ENCODE measurements at regions not wholly inside any gene's neighbourhood (a gene's known extent, or its start where the extent isn't known, plus 50 kb on each side); places are given as distances from the start of the nearest gene placed in this dataset.
"Not testable (repeated sequence)": the region's sequence is repeated elsewhere in the genome, so short reads cannot be mapped to it uniquely, and the experiment has no call there.

DNA sequence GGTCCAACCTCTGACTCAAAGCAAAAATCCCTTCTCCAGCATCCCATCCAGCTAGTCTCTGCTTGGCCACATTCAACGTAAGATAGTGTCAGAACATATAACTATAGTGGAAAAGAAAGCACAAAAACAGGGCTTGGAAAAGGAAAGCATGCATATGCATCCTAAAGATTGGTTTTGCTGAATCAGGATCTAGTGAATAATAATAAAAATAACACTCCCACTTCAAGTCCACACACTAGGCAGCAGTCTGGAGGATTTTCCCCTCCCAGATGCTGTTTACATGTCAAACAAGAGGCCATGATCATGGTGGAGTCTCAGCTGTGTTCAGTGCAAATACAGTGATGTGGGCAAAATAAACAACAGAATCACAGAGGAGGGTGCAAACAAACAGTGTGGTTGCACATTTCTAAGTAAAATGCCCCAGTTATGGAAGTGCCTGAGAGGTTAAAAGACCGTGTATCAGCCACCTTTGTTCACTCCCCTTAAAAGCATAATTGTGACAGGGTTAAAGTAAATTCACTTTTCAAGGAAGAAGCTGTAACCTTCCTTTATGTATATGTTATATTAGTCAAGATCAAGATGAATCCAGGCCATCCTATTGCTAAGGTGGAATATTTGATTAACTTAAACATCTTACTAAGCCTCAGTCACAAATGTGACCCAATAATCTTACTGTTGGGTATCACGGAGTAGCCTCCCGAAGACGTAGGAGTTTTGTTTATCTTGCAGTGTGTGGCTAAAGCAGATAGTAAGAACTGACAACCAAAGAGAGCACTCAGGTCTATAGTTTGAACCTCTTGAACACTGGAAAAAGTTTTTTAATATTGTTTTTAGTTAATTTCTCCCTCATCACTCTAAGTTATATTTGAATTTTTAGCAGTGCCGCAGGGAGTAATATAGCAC is 424.5 kb downstream of the SOX2 start:
- DNase-seq, result no peak

DNA sequence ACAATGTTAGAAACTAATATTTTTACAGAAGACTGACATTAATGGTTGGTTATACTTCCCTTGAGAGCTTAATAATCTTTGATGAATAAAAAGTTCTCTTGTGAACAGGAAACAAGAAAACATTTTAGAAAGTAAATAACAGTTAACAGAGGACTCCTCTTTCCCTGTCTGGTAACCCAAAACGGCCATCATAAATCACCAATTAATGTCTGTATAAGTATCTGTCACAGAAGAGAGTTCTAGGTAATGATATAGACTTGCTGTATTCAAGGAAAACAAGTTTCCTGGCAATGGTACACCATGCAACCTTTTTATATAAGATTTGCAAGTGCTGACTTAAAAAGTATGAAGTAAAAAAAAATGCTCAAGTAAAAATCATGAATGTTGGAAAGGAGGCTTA is 426.7 kb downstream of the SOX2 start:
- DNase-seq, result no peak

DNA sequence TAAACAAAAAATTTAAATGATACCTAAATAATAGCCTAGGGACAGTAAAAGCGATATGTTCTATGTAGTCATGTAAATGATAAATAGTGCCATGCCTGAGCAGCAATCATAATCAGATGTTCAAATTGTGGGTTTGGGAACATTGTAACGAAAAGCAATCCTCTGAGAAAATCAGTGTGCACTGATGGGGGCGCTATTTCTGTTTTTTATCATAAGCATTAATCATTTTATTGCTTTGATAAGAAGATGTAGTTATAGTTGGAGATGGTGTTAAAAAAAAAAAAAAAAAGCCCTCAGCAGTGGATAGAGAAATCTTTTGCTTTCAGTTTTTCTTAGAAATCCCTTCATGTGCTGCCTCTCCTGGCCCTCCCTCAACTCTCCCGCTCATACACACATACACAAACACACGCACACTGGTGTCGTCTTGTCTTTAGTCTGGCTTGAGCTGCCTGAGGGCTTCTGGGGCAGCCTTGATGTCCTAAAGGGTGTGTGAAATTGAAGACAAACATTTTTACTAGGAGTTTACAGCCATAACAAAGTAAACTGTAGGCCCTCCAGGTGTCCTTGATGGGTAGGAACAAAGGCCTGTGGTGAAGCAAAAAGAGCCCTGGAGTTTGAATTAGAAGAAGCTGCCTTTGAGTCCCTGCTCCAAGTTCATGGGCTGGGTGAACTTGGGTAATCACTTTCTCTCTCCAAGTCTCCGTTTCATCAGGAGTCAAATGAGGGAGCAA is 428.1 kb downstream of the SOX2 start:
- no peak for DNase-seq

DNA sequence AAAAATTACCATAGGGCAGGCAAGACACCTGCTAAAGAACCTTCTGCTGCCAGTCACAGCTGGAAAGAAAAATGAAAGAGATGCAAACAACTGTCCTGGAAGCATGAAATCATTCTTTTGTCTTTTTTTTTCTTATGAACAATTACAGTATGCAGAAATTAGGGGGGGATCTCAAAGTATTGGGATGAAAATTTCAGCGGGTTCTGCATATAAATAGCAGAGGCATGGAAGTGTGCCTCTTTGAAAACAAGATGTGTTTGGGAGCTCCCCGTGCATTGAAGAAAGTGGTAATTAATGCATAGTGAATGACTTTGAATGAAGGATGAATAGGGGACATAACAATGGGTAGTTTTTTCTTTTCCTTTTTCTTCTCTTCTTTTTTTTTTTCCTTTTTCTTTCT is 431.2 kb downstream of the SOX2 start:
- DNase-seq, result no peak

DNA sequence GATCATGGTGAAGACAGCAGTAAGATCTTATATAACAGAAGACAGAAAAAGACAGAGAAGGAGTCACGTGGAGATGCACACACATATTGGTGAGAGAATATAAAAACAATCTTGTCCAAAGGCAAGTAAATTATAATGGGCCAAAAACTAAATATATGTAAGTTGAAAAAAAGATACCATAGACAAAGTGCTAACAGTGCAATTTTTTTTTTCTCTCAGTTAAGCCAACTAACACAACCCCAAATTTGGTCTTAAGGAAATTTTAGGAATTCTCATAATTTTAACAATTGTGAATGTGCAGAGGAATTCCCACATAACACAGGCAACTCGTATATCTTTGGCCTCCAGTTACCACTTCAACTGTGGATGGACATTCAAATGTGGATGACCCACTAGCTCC is 432.2 kb downstream of the SOX2 start:
- DNase-seq, result no peak

DNA sequence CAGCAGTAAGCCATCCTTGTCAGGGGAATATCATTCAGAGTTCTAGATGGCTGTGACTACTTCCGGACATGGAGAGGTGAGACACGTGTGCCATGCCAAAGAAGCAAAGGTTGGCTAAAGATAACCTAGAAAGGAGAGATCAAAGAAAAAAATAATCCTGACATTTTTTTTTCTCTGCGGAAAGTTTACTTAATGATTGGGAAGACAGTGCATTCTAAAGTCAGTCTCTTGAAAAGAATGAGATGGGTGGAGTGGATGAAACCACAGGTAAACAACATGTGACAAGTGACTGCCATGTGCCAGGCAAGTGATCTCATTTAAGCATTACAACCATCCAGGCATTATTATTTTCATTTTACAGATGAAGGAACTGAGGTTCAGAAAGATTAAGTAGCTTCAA is 436.6 kb downstream of the SOX2 start:
- DNase-seq, result no peak

DNA sequence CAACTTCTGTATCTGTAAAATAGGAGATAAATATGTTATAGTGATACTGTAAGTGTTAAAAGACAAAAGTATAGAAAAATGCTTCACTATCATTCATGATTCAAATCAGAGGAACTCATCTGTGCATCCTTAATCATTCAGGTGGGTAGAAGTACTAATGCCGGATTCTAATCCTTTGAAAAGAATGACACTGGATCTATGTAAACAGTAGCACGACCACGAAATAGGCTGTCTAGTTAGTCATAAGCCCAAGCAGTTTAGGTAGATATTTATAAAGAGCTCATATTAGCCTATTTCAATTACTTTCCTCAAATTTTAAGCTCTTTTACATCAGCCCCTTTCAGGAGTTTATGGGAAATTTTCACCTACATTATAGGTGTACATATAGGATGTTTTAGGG is 437.9 kb downstream of the SOX2 start:
- no peak for DNase-seq

DNA sequence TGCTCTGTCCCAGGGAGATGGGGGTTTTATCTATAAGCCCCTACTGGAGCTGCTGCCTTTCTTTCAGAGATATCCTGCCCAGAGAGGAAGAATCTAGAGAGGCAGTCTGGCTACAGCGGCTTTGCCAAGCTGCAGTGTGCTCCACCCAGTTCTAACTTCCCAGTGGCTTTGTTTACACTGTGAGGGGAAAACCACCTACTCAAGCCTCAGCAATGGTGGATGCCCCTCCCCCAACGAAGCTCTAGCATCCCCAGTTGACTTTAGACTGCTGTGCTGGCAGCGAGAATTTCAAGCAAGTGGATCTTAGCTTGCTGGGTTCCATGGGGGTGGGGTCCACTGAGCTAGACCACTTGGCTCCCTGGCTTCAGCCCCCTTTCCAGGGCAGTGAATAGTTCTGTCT is 444.6 kb downstream of the SOX2 start:
- DNase-seq, result not testable (repeated sequence)

DNA sequence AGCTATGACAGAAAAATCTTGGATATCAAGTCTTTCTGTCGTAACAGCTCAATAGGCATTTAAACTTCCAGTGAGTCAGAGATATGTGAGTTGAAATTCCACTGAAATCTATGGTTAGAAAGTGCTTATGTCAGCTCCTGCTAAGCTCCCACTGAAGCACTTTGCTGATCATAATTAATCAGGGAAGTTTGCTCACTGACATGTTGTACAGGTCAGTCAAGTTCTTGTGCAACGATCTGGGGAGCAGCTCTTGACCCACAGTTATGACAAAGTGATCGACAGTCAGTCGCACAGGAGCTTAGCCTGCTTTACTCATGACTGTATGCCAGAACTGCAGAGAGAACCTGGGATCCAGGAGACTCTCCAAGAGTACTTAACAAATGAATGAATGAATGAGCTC is 453.5 kb downstream of the SOX2 start:
- DNase-seq, result no peak

DNA sequence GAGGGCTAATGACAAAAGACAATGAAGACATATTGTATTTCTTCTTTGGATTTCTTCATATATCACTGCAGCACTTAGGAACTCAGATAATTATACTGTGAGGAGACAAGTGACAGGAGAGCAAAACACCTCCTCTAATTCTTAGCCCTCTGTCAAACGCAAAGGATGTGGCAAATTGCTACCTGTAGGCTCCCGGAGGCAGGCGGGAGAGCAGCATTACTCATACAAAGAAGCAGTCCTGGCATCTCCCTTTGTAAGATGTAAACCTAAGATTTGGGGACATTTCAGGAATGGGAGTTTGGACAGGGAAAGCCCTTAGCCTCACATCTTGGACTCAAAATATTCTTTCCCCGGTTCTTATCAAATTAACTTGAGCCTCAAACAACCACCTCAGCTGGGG is 460.8 kb downstream of the SOX2 start:
- no peak for DNase-seq

DNA sequence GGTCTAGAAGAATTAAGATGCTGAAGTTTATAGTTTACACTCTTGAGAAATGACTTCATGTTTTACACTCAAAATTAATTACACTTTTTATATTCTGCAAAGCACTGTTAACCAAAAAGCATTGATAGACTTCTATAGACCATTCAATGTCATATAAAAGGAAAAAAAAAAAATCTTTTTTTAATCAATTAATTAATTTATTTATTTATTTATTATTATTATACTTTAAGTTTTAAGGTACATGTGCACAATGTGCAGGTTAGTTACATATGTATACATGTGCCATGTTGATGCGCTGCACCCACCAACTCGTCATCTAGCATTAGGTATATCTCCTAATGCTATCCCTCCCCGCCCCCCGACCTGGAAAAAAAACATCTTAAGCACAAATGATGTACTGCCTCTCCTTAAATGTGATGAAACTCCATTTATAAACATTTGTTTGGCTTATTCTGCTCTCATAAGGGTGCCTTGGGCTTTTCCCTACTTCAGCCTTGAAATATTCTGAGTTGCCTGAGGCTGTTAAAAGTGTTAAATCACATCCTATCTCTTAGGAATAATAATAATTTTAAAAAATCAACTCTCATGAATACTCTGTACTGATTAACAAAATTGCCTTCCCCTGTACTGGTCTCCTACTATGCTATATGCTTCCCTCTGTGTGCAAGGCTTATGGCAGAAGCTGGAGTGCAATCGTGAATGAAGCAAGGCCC is 466.9 kb downstream of the SOX2 start:
- DNase-seq, result no peak

DNA sequence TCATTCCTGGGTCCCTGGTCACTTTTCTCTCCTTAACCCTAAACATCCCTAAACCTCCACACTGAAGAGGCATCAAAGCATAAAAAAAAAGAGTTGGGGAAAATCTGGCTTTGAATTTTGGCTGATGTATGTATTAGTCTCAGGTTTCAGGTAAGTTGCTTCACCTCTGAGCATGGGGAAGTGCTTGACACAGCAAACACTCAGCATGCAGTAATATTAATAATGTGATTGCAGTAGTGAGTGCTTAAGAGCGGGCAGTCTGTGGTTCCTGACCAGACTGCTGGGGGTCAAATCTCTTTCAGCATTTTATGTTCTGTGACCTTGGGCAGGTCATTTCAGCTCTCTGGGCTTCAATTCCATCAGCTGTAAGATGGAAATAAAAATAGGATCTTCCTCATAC is 467.9 kb downstream of the SOX2 start:
- no peak for DNase-seq

DNA sequence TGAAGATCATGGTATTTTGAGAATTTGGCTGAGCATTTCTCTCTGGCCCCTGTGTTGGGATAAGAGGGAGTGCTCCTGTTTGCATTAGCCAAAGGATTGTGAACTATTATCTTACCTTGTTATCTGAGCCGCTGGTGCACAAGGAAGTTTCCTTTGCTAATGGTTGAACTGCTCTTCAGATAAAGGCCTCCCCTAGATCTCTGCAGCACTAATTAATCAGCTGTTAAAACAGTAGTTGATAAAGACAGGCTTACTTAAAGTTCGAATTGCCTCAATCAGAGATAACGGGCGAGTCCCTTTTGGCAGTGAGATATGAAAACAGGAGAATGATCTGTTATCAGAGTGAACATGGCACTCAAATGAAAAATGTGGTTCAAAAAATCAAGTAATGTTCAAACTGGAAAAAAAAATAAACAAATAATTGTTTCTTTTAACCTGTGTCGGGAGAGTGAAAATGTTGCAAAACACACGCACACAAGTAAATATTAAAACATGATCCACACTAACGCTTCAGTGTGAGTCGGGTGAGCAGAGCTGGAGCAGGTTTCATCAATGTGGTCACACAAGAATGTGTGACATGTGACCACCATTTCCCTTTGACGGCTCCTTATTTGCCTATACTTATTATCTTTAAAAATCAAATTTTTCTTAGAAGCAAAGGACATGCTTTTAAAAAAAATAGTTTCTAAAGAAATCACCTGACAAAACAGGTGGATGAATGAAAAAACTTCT is 469.1 kb downstream of the SOX2 start:
- no peak for DNase-seq

DNA sequence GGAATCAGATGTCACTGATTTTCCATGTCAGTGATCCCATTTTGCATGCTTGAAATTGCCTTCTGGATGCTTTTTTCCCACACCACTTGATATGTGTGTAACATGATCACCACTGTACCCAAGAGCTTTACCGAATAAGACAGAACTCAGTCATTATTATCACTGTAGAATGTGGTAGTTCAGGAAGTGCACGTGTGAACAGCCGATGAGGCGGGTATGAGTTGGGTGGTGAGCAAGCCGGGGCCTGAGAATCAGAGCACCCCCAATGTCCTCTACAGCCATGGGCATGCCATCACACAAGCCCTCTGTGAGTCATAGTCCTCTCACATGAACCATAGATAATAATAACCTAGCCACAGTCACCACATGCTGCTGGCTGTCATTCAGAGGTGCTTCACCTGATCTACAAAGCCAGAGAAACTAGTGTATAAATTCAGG is 470.8 kb downstream of the SOX2 start:
- no peak for DNase-seq

DNA sequence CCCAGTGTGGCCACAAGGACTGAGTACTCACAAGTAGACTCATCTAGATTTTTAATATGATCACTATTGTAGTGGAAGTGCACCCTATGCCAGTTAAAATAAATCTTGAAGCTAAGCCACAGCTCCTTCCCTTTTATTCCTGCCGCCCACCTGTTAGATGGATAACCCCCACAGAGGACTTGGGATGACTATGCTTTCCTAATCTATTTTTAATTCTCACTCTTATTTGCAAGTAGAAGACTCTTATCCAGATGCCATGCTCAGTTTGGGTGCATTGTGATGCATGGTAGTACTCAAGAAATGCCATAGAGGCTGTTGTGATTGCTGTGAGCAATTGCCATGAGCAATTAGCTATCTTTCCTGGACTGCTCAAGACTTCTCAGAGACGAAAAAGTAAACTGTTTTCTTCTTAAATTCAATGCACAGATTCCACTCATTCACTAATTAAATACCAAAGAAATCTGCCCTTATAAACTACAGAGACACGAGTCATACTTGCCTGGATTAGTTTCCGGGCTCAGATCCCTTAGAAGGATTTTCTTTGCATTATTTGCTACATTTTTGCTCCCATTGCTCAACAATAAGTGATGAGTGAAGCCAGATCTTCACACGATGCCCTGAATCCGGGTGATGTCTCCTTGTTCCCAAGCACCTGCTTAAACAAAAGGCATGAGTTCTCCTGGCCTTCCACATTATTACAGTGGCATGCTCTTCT is 472.1 kb downstream of the SOX2 start:
- DNase-seq, result no peak

DNA sequence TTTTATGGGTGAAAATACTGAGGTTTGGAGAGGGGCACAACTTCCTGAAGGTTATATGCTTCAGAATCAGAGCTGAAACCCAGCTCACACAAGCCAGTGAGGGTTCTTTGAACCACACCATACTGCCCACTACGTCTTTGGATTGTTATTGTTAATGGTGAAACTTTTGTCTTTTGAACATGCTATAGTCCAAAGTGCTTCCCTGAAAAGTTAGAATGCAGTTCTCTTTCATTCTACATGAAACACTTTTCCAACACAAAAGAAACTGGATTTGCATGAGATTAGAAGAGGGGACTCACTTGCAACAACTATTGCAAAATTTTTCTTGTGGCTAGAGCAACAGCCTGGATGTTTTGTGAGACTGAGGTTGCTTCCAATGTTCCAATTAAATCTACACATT is 473.6 kb downstream of the SOX2 start:
- DNase-seq, result no peak

DNA sequence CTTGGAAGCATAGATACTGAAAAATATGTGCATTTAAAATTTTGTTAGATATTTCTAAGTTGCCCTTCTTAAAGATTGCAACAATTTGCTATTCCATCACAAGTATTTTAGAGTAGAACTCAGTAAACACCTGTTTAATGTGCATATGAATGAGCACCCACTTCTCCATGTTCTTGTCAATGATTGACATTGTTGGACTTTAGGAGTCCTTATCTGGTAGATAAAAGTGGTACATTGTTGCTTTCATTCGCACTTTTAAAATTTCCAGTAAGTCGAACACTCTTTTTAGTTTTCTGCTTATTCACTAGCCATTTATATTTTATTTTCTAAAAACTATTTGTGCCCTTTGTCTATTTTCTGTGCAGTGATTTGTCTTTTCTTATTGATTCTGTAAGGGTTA is 478.3 kb downstream of the SOX2 start:
- DNase-seq, result no peak

DNA sequence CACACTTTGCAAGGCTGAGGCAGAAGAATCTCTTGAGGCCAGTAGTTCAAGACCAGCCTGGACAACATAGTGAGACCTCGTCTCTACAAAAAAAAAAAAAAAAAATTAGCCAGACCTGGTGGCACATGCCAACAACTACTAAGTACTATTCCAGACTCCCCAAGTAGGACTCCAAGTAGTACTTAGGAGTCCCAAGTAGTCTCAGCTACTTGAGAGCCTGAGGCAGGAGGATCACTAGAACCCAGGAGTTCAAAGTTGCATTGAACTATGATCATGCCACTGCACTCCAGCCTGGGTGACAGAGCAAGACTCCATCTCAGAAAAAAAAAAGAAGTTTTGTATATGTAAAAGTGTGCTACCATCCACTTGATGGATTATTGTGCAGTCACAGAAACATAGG is 486.6 kb downstream of the SOX2 start:
- no peak for DNase-seq

DNA sequence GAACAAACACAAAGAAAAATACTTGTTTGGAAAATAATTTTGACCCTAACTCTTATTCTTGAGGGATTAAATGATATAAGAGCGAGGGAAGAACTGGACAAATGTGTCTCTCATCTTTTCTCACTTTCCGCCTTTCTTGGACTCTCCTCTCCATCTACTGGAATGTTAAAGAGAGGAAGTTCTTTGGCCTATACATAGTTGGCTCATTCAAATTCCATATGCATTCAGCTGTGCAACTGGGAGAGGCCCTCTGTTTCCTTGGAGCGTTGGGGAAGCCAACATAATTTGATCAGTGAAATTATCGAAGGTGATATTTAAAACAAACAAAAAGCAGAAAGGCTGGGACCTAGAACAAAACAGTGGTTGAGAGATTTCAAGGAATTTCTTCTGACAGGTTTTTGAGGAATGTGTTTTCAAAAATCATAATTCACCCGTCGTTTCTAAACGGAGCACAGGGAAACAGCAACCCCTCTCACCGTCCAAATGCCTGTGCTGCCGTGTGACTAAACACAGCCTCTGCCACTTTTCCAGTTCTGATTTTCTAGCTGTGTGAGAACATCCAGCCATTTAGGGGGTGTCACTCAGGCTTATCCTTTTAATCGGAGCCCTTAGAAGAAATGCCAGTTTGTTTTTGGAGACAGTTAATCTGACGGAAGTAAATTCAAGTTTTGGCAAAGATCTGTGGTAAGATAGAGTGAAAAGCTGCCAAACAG is 489.9 kb downstream of the SOX2 start:
- DNase-seq, result no peak

DNA sequence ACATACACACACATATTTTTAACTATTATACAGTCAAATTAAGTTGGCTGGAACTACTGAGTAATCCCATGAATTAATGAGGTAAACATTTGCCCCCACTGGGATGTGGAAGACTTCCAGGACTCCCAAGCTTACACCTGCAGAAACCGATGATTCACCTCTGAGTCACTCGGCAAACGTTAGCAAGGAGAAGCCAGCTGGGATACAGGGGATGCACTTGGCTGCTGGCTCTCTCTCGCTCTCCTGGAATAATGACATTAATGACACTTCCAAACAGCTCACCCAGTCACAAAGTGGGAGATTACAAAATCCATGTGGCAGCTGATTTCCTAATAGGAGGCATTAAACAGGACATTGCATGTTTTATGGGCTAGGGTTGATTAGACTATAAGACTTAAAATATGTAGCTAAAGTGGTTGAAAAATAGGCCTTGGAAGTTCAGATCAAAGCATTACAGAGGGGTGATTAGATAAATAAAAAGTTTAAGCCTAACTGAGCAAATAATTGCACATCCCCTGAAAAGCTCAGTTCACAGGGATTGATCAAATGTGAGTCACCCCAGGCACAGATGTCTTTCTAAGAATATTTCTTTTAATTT is 500.9 kb downstream of the SOX2 start:
- no peak for DNase-seq
